Adipose tissue (tissue), 3 donors: ENCODE measurements at regions not wholly inside any gene's neighbourhood (a gene's known extent, or its start where the extent isn't known, plus 50 kb on each side); places are given as distances from the start of the nearest gene placed in this dataset.

Experiments used
- H3K27ac ChIP-seq: one replicate; pipeline ENCODE4 v1.5.1; 2013; ENCODE audit warnings: low read depth, low read length
- WGBS, 3 donors: extraction: QIAGEN DNeasy Blood & Tissue Kit; methylation state at CpG; one replicate each; pipeline ENCODE4 v1.1.7; 2013; 5-methylcytosine and 5-hydroxymethylcytosine counted together
- donor health status: healthy with polysubstance abuse.
- donor health status: Bipolar disorder and iron deficiency.
- donor health status: healthy.

DNA sequence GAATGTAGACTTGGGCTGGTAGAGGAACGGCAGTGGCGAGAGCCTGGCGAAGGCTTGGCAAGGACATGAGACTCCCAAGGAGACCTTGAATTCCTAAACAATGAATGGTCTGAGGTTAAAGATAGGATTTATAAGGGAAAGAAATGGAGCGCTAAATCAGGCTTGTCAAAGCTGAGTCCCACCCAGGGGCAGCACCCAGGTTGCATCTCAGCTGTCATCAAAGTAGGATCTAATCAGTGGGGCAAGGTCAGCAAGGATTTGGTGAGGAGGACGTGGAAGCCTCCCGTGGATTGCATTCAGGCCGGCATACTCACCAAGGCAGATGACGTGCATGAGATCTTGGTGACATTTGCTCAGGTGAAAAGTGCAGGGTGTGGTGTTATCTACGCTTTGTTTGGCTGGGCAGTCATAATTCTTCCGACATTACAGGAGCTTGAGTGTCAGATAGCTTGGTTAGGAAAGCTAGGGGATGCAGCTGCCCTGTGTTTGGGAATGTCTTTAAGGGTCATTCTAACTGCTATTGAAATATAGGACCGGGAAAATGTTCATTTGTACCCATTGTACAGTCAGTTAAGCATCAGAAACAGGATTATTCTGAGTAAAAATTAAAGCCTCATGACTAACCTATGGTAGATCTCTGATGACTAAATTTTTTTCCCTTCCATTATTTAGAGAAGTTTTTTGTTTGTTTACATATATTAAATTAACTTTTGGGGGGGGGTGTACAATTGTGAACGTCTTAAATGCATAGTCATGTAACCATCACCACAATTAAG is 99.4 kb upstream of the TSC22D2 start:
- WGBS, 3 donors, result 73 to 94% (median 90%) methylated on average over 12 of the region's 12 CpGs
- no peak overlapping the region for H3K27ac ChIP-seq

DNA sequence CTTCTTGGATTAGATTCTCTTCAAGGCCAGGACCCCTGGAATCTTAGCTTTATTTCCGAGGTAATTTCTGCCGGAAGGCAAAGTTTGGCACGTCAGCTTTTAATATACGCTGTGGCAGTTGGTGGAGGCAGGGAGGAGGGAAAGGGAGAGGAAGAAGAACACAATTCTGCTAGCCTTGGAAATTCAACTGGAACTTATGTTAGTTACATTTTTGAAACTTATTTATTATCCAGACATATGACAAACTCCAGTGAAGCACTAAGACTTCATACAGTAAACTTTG is 100.1 kb upstream of the TSC22D2 start:
- no peak overlapping the region for H3K27ac ChIP-seq
- WGBS, 3 donors, result 67 to 77% (median 72%) methylated on average over 4 of the region's 4 CpGs

DNA sequence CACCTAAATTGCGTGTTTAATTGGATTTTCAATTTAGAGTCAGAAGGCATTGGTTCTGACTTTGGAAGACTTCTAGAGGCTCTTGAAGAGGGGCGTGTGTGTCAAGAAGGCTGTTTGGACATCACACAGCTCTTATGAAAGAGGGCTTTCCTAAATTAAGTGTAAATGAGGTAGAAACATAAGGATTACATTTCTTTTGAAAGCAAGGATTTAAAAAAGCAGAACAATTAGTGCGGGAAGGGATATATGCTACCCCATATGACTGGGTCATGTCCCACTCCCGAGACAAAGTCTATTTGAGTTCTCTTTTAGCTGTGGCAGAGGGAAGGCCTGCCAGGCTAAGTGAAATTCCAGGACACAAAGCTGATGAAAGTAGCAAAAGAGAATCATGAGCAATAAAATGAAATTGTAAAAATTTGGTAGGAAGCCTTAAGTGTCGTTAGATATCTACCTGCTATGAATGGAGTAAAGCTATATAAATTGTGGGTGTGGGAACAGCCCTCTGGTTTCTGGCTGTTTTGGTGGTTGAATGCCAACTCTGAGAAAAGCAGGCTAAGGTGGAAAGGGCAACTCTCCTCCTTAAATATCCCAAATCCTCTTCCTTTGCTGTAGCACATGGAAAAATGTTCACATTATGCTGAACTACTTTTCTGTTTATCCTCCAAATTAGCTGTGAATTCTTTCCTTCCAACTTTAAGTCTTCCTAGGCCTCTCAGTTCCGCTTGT is 100.6 kb upstream of the TSC22D2 start:
- H3K27ac ChIP-seq, result no peak overlapping the region
- 82 to 87% (median 85%) methylated on average over 6 of the region's 6 CpGs for WGBS, 3 donors

DNA sequence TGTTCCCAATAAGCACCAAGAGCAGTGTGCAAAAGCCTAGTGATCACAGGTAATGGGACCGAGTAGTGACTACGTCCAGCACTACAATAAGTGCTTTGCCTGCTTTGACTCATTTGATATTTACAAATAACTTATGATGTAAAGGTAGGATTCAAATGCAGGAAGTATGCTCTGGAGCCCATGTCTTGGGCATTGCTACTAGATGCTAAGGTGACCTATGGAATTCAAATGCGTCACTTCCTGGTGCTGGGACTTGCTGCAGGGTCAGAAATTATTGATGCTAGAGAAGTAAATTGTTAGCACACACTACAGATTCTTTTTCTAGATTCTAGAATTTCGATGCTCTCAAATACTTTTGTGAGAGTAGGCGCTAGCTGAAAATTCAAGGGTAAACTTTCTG is 101.2 kb upstream of the TSC22D2 start:
- H3K27ac ChIP-seq, result no peak overlapping the region
- WGBS, 3 donors, result 78 to 96% (median 88%) methylated on average over 5 of the region's 5 CpGs

DNA sequence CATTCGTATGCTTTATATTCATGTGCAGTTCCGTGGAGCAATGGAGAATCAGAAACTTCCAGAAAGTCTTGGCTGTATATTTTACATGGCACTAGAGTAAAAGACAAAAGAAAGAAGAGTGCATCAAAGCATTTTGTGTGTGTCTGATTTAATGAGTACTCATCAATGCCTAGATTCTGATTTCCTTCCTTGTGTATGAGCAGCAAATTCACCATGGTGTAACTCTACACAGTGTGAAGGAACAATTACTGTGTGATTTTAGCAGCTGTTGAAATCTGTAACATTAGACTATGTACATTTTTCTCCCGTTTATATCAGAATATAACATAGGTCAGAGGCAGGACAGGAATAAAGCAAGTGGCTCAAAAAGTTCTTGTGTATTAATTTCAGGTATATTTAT is 102.0 kb upstream of the TSC22D2 start:
- no peak overlapping the region for H3K27ac ChIP-seq
- 54 to 92% (median 77%) methylated on average over 3 of the region's 3 CpGs for WGBS, 3 donors

DNA sequence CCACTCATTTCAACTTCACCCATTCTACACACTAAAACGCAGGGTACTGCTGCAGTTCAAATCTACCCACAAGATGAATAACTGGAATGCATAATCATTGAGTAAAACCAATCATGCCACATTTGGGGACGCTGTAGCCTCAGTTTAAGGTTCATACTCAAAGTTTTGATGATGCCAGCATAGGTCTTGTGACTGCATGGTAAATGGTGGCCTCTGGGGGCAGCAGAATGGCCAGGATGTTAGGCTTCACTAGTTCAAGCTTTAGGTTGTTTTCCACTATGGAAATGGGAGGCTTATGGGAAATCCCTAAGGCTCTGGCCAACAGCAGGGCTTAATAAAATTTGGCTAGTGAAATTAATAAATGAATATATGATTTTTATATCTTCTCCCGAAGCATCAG is 104.3 kb upstream of the TSC22D2 start:
- 73 to 93% (median 88%) methylated on average over 3 of the region's 3 CpGs for WGBS, 3 donors
- H3K27ac ChIP-seq, result no peak overlapping the region

DNA sequence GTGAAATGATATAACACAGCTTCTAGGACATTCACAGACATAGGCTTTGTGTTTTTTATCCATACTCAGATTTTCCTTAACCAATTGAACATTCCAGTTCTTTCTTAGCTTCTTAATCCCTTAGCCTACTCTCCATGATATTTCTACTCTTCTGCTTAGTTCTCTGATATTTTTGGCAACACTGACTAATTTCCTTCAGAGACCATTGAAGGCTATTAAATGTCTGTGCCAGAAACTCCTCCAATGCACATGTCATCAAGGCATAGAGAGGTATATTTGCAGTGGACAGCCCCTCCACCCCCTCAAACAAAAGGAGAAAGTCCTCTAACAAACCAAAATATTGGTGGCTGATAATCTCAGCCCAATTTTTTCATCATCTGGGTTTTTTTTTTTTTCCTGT is 105.9 kb upstream of the TSC22D2 start:
- H3K27ac ChIP-seq, result no peak overlapping the region

DNA sequence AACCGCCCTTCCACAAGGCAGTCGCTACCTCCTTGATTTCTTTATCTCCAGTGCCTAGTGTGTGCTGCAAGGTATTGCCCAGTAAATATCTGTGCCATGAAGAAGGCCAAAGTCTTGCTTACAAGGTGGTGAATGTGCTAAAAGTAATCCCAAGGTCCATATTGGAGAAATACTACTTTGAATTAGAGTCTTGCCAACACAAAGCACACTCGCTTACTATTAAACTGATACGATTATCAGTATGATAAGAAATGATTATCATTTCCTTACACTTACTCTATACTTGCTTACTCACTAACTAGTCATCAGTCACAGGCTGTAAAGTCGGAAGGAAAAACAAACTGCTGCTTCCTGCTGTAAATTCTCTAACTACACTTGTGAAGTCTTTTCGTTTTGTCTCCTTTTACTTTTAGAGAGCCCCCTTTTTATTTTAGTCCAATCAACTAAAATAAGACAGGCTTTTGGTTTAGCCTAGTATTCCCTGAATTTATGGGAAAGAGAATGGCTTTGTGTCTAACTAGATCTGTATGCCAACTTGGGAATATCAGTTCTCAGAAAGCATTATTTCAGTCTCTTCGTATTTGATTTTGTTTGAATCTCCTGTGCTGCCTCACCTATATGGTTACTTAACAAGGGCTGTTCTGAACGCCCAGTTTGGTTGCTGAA is 107.1 kb upstream of the TSC22D2 start:
- no peak overlapping the region for H3K27ac ChIP-seq
- 63 to 69% (median 66%) methylated on average over 8 of the region's 8 CpGs for WGBS, 3 donors

DNA sequence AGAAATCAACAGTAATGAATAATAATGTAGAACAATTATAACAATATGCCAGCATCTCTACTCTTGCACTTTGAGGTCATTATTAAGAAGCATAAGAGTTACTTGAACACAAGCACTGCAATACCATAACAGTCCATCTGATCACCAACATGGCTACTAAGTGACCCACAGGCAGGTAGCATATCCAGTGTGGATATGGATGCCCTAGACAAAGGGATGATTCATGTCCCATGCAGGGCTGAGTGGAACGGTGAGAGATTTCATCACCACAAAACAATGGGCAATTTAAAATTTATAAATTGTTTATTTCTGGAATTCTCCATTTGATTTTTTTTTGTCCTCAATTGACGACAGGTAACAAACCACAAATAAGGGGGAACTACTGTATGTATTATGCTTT is 107.7 kb upstream of the TSC22D2 start:
- H3K27ac ChIP-seq, result no peak overlapping the region
- 63 to 93% (median 71%) methylated on average over 2 of the region's 2 CpGs for WGBS, 3 donors

DNA sequence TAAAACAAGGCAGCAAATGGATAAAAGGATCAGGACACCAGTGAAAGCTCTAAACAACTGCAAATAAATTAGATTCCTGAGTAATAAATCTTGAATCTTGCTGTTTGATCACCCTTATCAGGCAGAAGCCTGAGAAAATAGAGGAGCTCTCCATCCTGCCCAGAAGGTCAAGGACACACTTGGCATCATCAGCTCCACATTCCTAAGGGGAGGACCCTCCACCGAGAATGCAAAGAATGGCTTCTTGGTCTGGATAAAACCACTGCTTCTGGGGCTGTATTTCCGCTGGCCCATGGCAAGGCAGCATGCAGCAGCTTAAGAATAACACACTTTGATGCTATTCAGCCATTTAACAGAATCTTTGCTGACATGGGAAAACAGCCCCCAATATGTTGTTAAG is 108.9 kb upstream of the TSC22D2 start:
- WGBS, 3 donors, result 56 to 81% (median 70%) methylated on average over 2 of the region's 2 CpGs
- H3K27ac ChIP-seq, result no peak overlapping the region

DNA sequence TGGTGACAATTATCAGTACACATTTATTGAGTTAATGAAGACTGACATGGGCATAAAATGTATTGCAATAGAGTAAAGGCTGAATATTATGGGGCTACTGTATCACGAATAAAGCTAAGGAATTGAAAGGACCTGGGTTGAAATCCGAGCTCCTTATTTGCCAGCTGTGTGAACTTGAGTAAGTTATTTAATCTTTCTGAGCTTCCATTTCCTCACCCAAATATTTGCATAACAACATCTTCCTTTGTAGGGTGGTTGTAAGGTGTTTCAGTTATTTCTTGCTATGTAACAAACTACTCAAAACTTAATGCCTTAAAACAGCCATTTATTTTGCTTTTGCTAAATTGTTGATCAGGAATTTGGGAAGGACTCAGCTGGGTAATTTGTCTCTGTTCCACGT is 111.1 kb upstream of the TSC22D2 start:
- WGBS, 3 donors, result 81 to 88% (median 82%) methylated on average over 3 of the region's 3 CpGs
- H3K27ac ChIP-seq, result no peak overlapping the region

DNA sequence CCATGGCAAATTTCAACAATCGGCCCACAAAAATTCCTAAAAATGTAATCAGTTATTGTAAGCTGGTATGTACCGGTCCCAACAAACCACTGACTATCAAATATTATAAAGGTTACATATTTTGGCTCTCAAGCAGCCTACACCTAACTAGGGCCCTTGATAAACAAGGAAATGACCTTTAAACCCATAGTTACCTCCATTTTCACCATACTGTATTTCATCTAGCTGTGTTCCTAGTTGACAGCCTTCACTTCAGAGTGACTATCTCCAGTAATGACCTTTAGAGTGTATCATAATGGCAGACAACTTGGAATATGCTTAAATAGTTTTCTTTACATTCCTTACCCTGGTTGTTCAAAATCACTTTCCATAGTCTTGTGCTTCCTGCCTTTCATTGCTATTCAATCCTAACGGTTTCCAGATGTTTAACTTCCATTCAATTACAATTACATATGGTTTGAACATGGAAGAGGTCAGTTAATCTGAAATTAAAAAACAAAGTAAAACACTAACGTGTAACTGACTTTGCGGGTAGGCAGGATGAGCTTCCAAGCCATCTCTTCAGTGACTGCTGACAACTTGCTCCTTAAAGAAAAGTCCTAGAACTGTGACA is 111.9 kb upstream of the TSC22D2 start:
- WGBS, 3 donors, result 76 to 86% (median 84%) methylated on average over 5 of the region's 5 CpGs
- no peak overlapping the region for H3K27ac ChIP-seq

DNA sequence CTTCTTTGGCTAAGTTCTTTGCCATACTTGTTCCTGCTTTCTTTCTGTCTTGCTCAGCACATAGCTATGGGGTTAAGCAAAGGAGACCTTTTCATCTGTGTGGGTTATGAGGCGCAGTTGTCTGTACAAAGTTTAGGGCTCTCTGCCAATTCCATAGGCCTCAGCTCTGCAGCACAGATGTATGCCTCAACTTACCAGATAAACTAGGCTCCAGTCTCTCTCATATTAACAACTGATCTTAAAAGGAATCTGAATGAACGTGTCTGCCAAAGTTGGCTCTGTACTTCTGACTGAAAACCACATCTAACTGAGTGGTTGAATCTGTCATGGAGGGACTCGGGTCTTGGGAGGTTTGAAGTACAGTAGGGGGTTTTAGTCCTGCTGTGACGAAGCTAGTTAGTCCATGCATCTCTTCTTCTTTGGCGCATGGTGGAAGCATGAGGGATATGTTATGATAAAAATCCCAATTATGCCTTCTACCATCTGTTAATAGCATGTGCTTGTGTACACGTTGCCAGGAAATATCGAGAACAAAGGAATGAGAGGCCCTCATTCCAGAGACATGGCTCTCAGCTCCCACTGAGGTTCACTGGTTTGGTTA is 114.6 kb upstream of the TSC22D2 start:
- H3K27ac ChIP-seq, result no peak overlapping the region
- WGBS, 3 donors, result 81 to 83% (median 83%) methylated on average over 7 of the region's 7 CpGs

DNA sequence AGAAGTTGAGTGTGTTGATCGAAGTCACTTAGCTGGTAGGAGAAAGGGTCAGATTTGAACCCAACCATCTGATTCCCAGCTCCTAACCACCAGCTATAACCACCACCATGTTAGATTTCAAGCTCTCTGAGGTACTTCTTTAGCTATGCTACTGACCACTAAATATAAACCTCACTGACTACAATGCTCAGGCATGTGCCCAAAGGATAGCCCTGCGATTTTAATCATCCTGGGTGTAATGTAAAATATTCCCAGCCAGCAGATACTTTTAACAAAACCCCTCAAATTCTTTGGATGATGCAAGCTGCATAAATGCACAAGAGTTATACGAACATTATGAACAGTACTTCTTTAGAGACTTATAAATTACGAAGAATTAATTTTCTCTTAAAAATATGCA is 115.2 kb upstream of the TSC22D2 start:
- no peak overlapping the region for H3K27ac ChIP-seq
- WGBS, 3 donors, result 89 to 93% (median 92%) methylated on average over 4 of the region's 4 CpGs

DNA sequence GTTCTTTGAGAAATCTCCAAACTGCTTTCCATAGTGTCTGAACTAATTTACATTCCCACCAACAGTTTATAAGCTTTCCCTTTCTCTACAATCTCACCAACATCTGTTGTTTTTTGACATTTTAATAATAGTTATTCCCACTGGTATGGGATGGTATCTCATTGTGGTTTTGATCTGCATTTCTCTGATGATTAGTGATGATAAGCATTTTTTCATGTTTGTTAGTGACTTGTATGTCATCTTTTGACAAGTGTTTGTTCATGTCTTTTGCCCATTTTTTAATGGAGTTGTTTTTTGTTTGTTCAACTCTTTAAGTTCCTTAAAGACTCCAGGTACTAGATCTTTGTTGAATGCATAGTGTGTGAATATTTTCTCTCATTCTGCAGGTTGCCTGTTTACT is 116.6 kb upstream of the TSC22D2 start:
- H3K27ac ChIP-seq, result no peak overlapping the region

DNA sequence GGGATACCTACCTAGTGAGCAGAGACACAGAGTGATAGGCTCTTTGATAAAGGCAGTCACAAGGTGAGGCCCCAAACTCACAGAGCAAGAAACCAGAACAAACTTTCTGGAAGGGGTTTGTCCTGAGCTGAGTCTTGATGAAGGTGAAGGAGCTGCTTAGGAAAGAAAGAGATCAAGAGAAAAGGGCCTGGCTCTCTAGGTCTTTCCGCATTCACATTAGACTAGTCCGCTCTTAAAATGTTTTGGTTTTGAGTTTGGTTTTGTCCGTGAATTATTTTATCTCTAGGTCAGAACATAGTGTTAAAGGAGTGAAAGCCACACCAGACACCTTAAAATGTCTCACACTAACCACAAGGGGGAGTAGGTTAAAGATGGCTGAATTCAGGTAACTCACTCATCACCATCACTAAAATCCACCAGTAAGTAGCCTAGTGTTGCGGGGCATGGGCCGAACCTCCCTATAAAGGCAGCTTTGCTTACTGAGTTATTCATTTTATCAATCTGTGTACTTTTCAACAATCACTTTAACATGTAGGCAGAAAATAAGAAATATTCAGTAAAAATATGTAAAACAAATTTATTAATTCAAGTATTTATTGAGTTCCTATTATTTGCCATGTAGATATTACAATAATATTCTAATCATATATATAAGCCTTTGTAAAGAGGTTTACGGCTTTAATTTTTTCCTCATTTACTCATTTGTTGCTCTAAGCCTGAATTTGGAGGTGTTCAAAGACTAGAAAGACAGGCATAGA is 121.5 kb upstream of the TSC22D2 start:
- 26 to 77% (median 61%) methylated on average over 6 of the region's 6 CpGs for WGBS, 3 donors
- H3K27ac ChIP-seq, result no peak overlapping the region

DNA sequence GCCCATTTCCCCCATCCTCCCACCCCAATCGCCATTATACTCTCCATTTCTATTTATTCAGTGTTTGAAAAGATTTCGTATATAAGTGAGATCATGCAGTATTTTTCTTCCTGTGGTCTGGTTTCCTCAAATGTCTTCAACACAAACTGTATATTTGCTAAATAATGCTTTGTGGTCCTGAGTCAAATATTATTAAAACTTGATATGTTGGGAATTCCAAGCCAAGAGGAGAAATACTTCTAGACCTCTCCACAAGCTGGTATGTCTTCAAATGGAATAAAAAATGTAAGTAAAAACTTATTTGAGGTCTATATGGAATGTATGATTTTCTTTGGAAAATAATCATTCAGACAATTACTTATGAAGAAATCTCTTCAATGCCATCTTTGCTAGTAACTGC is 122.5 kb upstream of the TSC22D2 start:
- H3K27ac ChIP-seq, result no peak overlapping the region
- 85 to 93% (median 91%) methylated on average over 2 of the region's 2 CpGs for WGBS, 3 donors

DNA sequence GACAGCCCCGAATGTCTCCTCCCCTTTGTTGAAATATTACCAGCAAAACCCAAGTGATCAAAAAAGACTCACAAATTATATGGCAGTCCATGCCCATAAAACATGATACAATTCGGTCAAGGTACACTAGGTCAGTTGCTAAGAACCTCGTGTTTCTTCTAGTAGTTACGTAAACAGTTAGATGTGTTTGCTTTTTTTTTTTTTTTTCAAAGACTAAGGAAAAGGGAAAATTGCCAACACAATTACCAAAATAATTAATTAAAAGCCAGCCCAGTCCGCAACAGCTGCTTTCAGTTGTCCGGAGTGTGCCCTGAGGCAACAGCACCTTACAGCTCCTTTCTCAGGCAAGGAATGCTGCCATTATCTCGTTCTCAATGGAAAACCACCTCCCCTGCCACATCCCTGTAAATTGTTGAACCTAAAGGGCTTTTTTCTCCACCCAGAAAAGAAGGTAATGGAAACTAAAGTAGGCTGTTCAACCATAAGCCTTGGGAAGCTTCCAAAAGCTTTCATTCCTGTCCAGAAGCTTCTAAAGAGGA is 129.2 kb upstream of the TSC22D2 start:
- 52 to 84% (median 79%) methylated on average over 7 of the region's 7 CpGs for WGBS, 3 donors
- no peak overlapping the region for H3K27ac ChIP-seq
